ENCODE measurements at regions not wholly inside any gene's neighbourhood (a gene's known extent, or its start where the extent isn't known, plus 50 kb on each side); places are given as distances from the start of the nearest gene placed in this dataset.

DNA sequence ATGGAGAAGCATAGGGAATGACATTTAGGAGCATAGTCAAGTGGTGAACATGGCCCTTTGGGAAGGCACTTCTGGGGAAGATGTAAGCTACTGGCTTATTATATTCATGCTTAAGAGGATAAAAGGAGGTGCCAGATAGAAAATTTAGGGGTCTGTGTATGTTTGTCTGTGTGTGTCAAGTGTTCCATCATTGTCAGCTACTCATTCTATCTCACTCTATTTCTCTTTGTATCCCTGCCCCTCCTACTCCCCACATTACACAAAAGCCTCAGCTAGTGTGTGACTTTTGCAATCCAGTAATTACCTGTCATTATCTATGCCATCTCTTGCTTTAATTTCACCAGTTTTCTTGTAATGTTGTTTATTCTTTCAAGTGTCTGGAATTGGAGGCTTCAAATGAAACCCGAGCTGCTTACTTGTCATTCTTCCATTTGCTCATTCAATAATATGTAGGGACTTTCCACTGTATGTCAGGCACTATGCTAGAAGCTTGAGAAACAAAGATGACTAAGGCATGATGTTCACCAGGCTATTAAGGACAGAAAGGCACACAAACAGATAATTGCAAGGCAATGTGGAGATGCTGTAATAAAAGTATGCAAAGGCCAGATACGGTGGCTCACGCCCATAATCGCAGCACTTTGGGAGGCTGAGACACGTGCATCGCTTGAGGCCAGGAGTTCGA, 229.8 kb upstream of the TEX13C start:
- Histone ChIP-seq H3K4me2 (ENCODE audit: low read length) (no peak overlapping the region), H3K27ac (ENCODE audit: low read depth, low read length, poor library complexity, severe bottlenecking) (no peak overlapping the region), H3K27me3 (ENCODE audit: insufficient read depth, low read length) (no peaks in the 10 kb centered on the region), H3K36me3 (ENCODE audit: insufficient read depth, low read length) (no peaks in the 10 kb centered on the region), H3K4me1 (ENCODE audit: insufficient read depth, low read length, severe bottlenecking) (no peaks in the 10 kb centered on the region), H3K9me2 (ENCODE audit: low read depth, low read length) (no peaks in the 10 kb centered on the region), H4K20me1 (ENCODE audit: insufficient read depth, low read length) (no peaks in the 10 kb centered on the region), H3K9me3 (ENCODE audit: low read length) (no peaks in the 10 kb centered on the region), H3K79me2 (ENCODE audit: insufficient read depth, low read length) (no peaks in the 10 kb centered on the region), H3F3A (ENCODE audit: insufficient read depth, low read length) (no peaks in the 10 kb centered on the region), H2AFZ (ENCODE audit: low read length) (no peak overlapping the region), H3K4me3 (ENCODE audit: low read depth, low read length, poor library complexity, severe bottlenecking) (no peak overlapping the region), H3K9ac (ENCODE audit: low read length) (no peak overlapping the region)
- TF ChIP-seq, protein P1, sequence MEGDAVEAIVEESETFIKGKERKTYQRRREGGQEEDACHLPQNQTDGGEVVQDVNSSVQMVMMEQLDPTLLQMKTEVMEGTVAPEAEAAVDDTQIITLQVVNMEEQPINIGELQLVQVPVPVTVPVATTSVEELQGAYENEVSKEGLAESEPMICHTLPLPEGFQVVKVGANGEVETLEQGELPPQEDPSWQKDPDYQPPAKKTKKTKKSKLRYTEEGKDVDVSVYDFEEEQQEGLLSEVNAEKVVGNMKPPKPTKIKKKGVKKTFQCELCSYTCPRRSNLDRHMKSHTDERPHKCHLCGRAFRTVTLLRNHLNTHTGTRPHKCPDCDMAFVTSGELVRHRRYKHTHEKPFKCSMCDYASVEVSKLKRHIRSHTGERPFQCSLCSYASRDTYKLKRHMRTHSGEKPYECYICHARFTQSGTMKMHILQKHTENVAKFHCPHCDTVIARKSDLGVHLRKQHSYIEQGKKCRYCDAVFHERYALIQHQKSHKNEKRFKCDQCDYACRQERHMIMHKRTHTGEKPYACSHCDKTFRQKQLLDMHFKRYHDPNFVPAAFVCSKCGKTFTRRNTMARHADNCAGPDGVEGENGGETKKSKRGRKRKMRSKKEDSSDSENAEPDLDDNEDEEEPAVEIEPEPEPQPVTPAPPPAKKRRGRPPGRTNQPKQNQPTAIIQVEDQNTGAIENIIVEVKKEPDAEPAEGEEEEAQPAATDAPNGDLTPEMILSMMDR (IDR thresholded peaks at IDR 0.05; ENCODE audit: low read length) = no peak
- no peak for TF ChIP-seq EZH2 (IDR thresholded peaks at IDR 0.05; ENCODE audit: borderline replicate concordance, low read length)

DNA sequence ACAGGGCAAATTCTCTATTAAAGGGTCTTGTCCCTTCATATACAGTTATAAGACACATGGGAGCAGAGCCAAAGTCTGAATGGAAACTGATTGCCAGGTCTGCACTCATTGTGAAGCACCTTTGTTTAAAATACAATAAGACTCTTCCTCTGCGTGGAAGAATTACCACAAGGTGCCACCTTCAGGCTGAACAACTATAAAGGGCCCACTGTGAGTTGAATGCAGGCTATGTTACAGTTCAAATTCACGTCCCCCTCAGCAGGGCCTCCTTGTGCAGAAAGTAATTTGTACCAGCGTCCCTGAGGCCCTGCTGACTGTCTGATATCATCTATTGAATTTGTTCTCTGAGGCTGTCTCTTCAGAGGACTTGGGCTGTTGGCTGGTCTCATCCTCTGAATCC, 225.8 kb upstream of the TEX13C start:
- H4K20me1 ChIP-seq (ENCODE audit: insufficient read depth, low read length) = no peaks in the 10 kb centered on the region
- no peaks in the 10 kb centered on the region for H3K79me2 ChIP-seq (ENCODE audit: insufficient read depth, low read length)
- no peaks in the 10 kb centered on the region for H3K36me3 ChIP-seq (ENCODE audit: insufficient read depth, low read length)
- no peaks in the 10 kb centered on the region for H3K9me2 ChIP-seq (ENCODE audit: low read depth, low read length)
- H3K9ac ChIP-seq (ENCODE audit: low read length) = no peak overlapping the region
- no peaks in the 10 kb centered on the region for H3K27me3 ChIP-seq (ENCODE audit: insufficient read depth, low read length)
- no peak for TF ChIP-seq EZH2 (IDR thresholded peaks at IDR 0.05; ENCODE audit: borderline replicate concordance, low read length)
- TF ChIP-seq, protein P1 (IDR thresholded peaks at IDR 0.05; ENCODE audit: low read length) = no peak
- H3K27ac ChIP-seq (ENCODE audit: low read depth, low read length, poor library complexity, severe bottlenecking) = no peak overlapping the region
- H3K4me2 ChIP-seq (ENCODE audit: low read length) = no peak overlapping the region
- no peaks in the 10 kb centered on the region for H3F3A ChIP-seq (ENCODE audit: insufficient read depth, low read length)
- no peak overlapping the region for H3K4me3 ChIP-seq (ENCODE audit: low read depth, low read length, poor library complexity, severe bottlenecking)
- no peaks in the 10 kb centered on the region for H3K4me1 ChIP-seq (ENCODE audit: insufficient read depth, low read length, severe bottlenecking)
- H3K9me3 ChIP-seq (ENCODE audit: low read length) = no peaks in the 10 kb centered on the region
- H2AFZ ChIP-seq (ENCODE audit: low read length) = no peak overlapping the region

DNA sequence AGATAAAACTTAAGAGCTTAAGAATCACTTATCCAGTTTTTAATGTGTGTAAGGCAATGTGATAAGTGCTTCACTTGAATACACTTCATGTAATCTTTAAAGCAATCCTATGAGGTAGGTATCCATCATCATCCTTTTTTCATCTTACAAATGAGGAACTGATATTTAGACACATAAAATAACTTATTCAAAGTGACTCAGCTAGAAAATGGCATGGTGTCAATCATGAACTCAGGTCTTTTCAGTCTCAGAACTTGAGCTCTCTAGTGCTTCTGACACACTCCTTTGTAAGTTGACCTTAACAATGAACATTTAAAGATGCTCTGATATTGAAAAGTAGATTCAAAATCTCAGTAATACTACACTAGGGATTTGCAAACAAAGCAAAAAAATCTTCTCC, 224.8 kb upstream of the TEX13C start:
- H3K4me3 ChIP-seq (ENCODE audit: low read depth, low read length, poor library complexity, severe bottlenecking) = no peak overlapping the region
- TF ChIP-seq EZH2 (IDR thresholded peaks at IDR 0.05; ENCODE audit: borderline replicate concordance, low read length) = no peak
- TF ChIP-seq, protein P1 (IDR thresholded peaks at IDR 0.05; ENCODE audit: low read length) = no peak
- H3K27ac ChIP-seq (ENCODE audit: low read depth, low read length, poor library complexity, severe bottlenecking) = no peak overlapping the region
- H4K20me1 ChIP-seq (ENCODE audit: insufficient read depth, low read length) = no peaks in the 10 kb centered on the region
- no peaks in the 10 kb centered on the region for H3K27me3 ChIP-seq (ENCODE audit: insufficient read depth, low read length)
- no peaks in the 10 kb centered on the region for H3K9me3 ChIP-seq (ENCODE audit: low read length)
- no peaks in the 10 kb centered on the region for H3K4me1 ChIP-seq (ENCODE audit: insufficient read depth, low read length, severe bottlenecking)
- H3K9me2 ChIP-seq (ENCODE audit: low read depth, low read length) = no peaks in the 10 kb centered on the region
- no peaks in the 10 kb centered on the region for H3F3A ChIP-seq (ENCODE audit: insufficient read depth, low read length)
- H3K36me3 ChIP-seq (ENCODE audit: insufficient read depth, low read length) = no peaks in the 10 kb centered on the region
- H3K9ac ChIP-seq (ENCODE audit: low read length) = no peak overlapping the region
- no peak overlapping the region for H2AFZ ChIP-seq (ENCODE audit: low read length)
- H3K79me2 ChIP-seq (ENCODE audit: insufficient read depth, low read length) = no peaks in the 10 kb centered on the region
- H3K4me2 ChIP-seq (ENCODE audit: low read length) = no peak overlapping the region
